Endothelial cell of umbilical vein (primary cell): ENCODE measurements at regions not wholly inside any gene's neighbourhood (a gene's known extent, or its start where the extent isn't known, plus 50 kb on each side); places are given as distances from the start of the nearest gene placed in this dataset.

Experiments
- BruUV-seq: library from RNA; stranded (reverse); fragments of 400-500 nt; replicated peaks from 2 replicates; lab custom pipeline; 2021; lab: Mats Ljungman, UMichigan
- CTCF ChIA-PET: fragments of 300-600, 350-600 bp; sonication (Branson Sonifier 250); formaldehyde crosslinking; loops from one replicate; lab custom pipeline; 2021; ENCODE audit warnings: antibody characterized with exemption, inconsistent platforms; lab: Charles Lee
- POLR2A ChIA-PET: fragments of 300-600, 350-600 bp; sonication (Branson Sonifier 250); formaldehyde crosslinking; loops from one replicate; lab custom pipeline; 2021; ENCODE audit warnings: antibody characterized with exemption, inconsistent platforms; lab: Charles Lee
- DNase-seq: peaks from one replicate; pipeline ENCODE4 v3.0.0-alpha.2; 2011; ENCODE audit warnings: low read depth, low spot score
- FAIRE-seq: peaks from 2 replicates; lab custom pipeline; 2011; peaks lifted over from hg19 to GRCh38; lab: Jason Lieb, UNC
- H2AFZ ChIP-seq: 2 replicates; pipeline ENCODE4 v1.6.0; 2012; ENCODE audit warnings: low read depth, low read length, control low read depth, inconsistent platforms
- H3K27ac ChIP-seq: 2 replicates; pipeline ENCODE4 v1.5.1; 2011; ENCODE audit warnings: low read depth, mild to moderate bottlenecking, control low read depth, low read length, moderate library complexity; ENCODE audit not compliant: insufficient read depth
- H3K27me3 ChIP-seq, 2 experiments: 2 replicates each; pipeline versions ENCODE4 v1.6.0 to v1.6.1; 2011; ENCODE audit warnings: low read length in 2 of 2, mixed read lengths in 1 of 2; ENCODE audit not compliant: control insufficient read depth in 2 of 2, insufficient read depth in 2 of 2
- H3K36me3 ChIP-seq, 2 experiments: 2 replicates in 1 of 2; 3 replicates in 1 of 2; pipeline ENCODE4 v1.5.1; 2011; ENCODE audit warnings: low read length in 2 of 2, mild to moderate bottlenecking in 1 of 2, moderate library complexity in 1 of 2; ENCODE audit not compliant: control insufficient read depth in 2 of 2, insufficient read depth in 2 of 2; ENCODE audit errors: extremely low read depth in 1 of 2
- H3K4me1 ChIP-seq: 3 replicates; pipeline ENCODE4 v1.5.1; 2011; ENCODE audit warnings: mild to moderate bottlenecking, low read length; ENCODE audit not compliant: control insufficient read depth, insufficient read depth; ENCODE audit errors: extremely low read depth
- H3K4me2 ChIP-seq: 2 replicates; pipeline ENCODE4 v1.6.1; 2011; ENCODE audit warnings: low read length, control low read depth, mixed read lengths; ENCODE audit not compliant: insufficient read depth
- H3K4me3 ChIP-seq, 3 experiments: fragments of 200-600 bp in 1 of 3; sonication (generic), shearing (Covaris generic) in 1 of 3; replicated peaks in 1 of 3; 2 replicates each; pipeline ENCODE4 v1.5.1; 2011 to 2016; ENCODE audit warnings: control low read depth in 3 of 3, low read length in 3 of 3, mild to moderate bottlenecking in 2 of 3, inconsistent platforms in 1 of 3, low read depth in 1 of 3, moderate library complexity in 1 of 3; ENCODE audit not compliant: insufficient read depth in 1 of 3
- H3K79me2 ChIP-seq: 2 replicates; pipeline ENCODE4 v1.6.0; 2012; ENCODE audit warnings: low read length, inconsistent platforms; ENCODE audit not compliant: control insufficient read depth, insufficient read depth
- H3K9ac ChIP-seq: replicated peaks from 2 replicates; pipeline ENCODE3; 2011; ENCODE audit warnings: low read length, control low read depth; ENCODE audit not compliant: insufficient read depth; ENCODE audit errors: extremely low read depth
- H3K9me1 ChIP-seq: replicated peaks from 3 replicates; pipeline ENCODE4 v1.6.0; 2011; ENCODE audit warnings: mild to moderate bottlenecking, low read length; ENCODE audit not compliant: control insufficient read depth, insufficient read depth; ENCODE audit errors: extremely low read depth
- H3K9me3 ChIP-seq: replicated peaks from 2 replicates; pipeline ENCODE4 v1.5.1; 2012; ENCODE audit warnings: low read length, inconsistent platforms; ENCODE audit not compliant: control insufficient read depth, insufficient read depth
- H4K20me1 ChIP-seq: replicated peaks from 2 replicates; pipeline ENCODE3; 2011; ENCODE audit warnings: mild to moderate bottlenecking, low read length; ENCODE audit not compliant: control insufficient read depth, insufficient read depth; ENCODE audit errors: extremely low read depth
- EZH2 ChIP-seq: IDR thresholded peaks from 2 replicates; pipeline ENCODE4 v1.6.1; 2012; ENCODE audit warnings: borderline replicate concordance, low read depth, mild to moderate bottlenecking, moderate library complexity, low read length, inconsistent platforms; ENCODE audit not compliant: severe bottlenecking
- FOS ChIP-seq: IDR thresholded peaks from 2 replicates; pipeline ENCODE4 v1.6.1; 2011; ENCODE audit warnings: mild to moderate bottlenecking, low read length, moderate library complexity, borderline replicate concordance; ENCODE audit not compliant: insufficient read depth
- GATA2 ChIP-seq: IDR thresholded peaks from 2 replicates; pipeline ENCODE4 v1.7.0; 2011; ENCODE audit warnings: low read depth, mild to moderate bottlenecking, moderate library complexity, mixed read lengths, low read length; ENCODE audit not compliant: insufficient read length, insufficient read depth
- JUN ChIP-seq: IDR thresholded peaks from 2 replicates; pipeline ENCODE4 v1.6.1; 2011; ENCODE audit warnings: borderline replicate concordance, low read depth; ENCODE audit not compliant: insufficient read length, insufficient read depth
- MYC ChIP-seq: IDR thresholded peaks from one replicate; pipeline ENCODE4 v1.6.1; 2011; ENCODE audit warnings: mild to moderate bottlenecking, low read depth, low read length
- POLR2A ChIP-seq: IDR thresholded peaks from 2 replicates; pipeline ENCODE4 v1.6.1; 2012; ENCODE audit warnings: low read depth, mild to moderate bottlenecking, control low read depth, low read length
- POLR2AphosphoS5 ChIP-seq: IDR thresholded peaks from 2 replicates; pipeline ENCODE4 v1.6.1; 2012; ENCODE audit warnings: low read depth, mild to moderate bottlenecking, control low read depth, low read length, moderate library complexity; ENCODE audit not compliant: insufficient read depth
- dilution Hi-C: fragments of 300-500 bp; cut with MboI; formaldehyde crosslinking; loops from one replicate; pipeline ENCODE4 v1.15.0; 2019; ENCODE audit warnings: low sequenced_read_pairs; ENCODE audit not compliant: extremely low pct_ligation_motif_present
- intact Hi-C: fragments of 100-400 bp; cut with micrococcal nuclease; formaldehyde crosslinking; loops from one replicate; pipeline ENCODE4 v1.10.0; 2022
- TF ChIP-seq, protein P1 (sequence below): IDR thresholded peaks from 2 replicates; pipeline ENCODE4 v1.6.1; 2011; ENCODE audit not compliant: insufficient read depth, insufficient read length
- TF ChIP-seq, protein P2 (sequence below), 2 donors: IDR thresholded peaks; 1 replicate in 1 of 2; 2 replicates in 1 of 2; pipeline ENCODE4 v1.5.1; 2011; ENCODE audit warnings: low read length in 2 of 2, mild to moderate bottlenecking in 2 of 2, moderate library complexity in 2 of 2, control low read depth in 1 of 2, inconsistent platforms in 1 of 2, low read depth in 1 of 2; ENCODE audit not compliant: insufficient read depth in 1 of 2; ENCODE audit errors: extremely low read depth in 1 of 2

DNA sequence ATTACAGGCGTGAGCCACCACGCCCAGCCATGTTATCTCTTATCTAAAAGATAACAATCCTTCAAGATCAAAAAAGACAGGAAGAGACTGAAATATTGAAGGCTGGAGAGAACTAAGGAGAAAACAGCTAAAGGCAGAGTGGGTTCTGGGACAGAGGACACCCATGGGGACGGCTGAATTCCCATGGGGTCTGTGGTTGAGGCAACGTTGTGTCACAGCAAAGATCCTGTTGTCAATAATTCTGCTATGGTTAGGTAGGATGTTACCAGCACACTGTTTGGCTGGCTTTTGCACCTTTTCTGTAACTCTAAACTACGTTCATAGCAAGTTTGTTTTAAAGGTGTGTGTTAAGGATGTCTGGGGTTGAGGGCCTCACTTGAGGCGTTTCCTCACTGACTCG is 137.7 kb upstream of the APCDD1 start:
- CTCF ChIA-PET, result no interaction called here
- dilution Hi-C loops, result no loop called here
- TF ChIP-seq MYC (no peak), GATA2 (no peak), EZH2 (no peak), POLR2AphosphoS5 (no peak), FOS (no peak), POLR2A (no peak), JUN (no peak)
- TF ChIP-seq, protein P1, sequence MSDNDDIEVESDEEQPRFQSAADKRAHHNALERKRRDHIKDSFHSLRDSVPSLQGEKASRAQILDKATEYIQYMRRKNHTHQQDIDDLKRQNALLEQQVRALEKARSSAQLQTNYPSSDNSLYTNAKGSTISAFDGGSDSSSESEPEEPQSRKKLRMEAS, result no peak
- TF ChIP-seq, protein P2, sequence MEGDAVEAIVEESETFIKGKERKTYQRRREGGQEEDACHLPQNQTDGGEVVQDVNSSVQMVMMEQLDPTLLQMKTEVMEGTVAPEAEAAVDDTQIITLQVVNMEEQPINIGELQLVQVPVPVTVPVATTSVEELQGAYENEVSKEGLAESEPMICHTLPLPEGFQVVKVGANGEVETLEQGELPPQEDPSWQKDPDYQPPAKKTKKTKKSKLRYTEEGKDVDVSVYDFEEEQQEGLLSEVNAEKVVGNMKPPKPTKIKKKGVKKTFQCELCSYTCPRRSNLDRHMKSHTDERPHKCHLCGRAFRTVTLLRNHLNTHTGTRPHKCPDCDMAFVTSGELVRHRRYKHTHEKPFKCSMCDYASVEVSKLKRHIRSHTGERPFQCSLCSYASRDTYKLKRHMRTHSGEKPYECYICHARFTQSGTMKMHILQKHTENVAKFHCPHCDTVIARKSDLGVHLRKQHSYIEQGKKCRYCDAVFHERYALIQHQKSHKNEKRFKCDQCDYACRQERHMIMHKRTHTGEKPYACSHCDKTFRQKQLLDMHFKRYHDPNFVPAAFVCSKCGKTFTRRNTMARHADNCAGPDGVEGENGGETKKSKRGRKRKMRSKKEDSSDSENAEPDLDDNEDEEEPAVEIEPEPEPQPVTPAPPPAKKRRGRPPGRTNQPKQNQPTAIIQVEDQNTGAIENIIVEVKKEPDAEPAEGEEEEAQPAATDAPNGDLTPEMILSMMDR (IDR thresholded peaks at IDR 0.05; ENCODE audit: extremely low read depth in 1 of 2, insufficient read depth in 1 of 2, low read depth in 1 of 2, low read length in 2 of 2), result no peak
- no peak overlapping the region for H2AFZ ChIP-seq
- no peak overlapping the region for H3K9ac ChIP-seq
- no peaks in the 10 kb centered on the region for H3K36me3 ChIP-seq
- H3K9me3 ChIP-seq, result no peaks in the 10 kb centered on the region
- no peak for DNase-seq
- H3K27ac ChIP-seq, result no peak overlapping the region
- H3K9me1 ChIP-seq, result no peaks in the 10 kb centered on the region
- H4K20me1 ChIP-seq, result no peaks in the 10 kb centered on the region
- H3K4me1 ChIP-seq, result no peaks in the 10 kb centered on the region
- POLR2A ChIA-PET, result no interaction called here
- no peaks in the 10 kb centered on the region for H3K79me2 ChIP-seq
- H3K27me3 ChIP-seq, result peaks cover 0 to 10% of the 10 kb centered on the region in 2 experiments
- no peak overlapping the region for H3K4me3 ChIP-seq
- intact Hi-C loops, result no loop called here
- BruUV-seq, result no TSS peak
- no peak overlapping the region for H3K4me2 ChIP-seq
- no peak for FAIRE-seq
